ENCODE measurements at regions not wholly inside any gene's neighbourhood (a gene's known extent, or its start where the extent isn't known, plus 50 kb on each side); places are given as distances from the start of the nearest gene placed in this dataset.

DNA sequence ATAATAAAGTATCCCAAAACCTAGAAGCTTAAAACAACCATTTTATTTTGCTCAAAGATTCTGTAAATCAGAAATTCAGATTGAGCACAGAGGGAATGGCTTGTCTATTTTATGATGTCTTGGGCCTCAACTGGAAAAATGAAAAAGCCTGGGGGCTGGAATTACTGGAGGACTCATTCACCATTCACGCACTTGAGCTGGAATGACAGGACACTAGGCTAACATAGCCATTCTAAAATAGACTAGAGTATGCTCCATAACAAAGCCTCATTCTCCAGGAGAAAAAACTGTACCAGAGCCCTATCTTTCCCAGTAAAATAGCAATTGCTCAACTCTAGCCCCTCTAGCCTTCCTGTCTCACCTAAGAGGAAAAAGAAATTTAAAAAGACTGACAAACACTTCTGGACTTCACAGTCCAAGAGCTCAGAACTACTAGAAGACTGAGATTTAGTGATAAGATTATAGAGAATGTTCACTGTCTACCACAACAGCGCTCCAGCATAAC is 145.4 kb upstream of the BTBD3 start:
- WGBS (ENCODE audit: insufficient coverage, insufficient replicate concordance, low lambda C conversion rate, missing lambda C conversion rate): 20% methylated on average over 2 of the region's 2 CpGs
- no peaks in the 10 kb centered on the region for H3K36me3 ChIP-seq (ENCODE audit: control insufficient read depth in 2 of 2, insufficient read depth in 2 of 2, low read length in 1 of 2)
- ATAC-seq (no peak), FAIRE-seq (no peak), DNase-seq (ENCODE audit: low read depth, low spot score) (no peak)
- H2AFZ ChIP-seq (ENCODE audit: control insufficient read depth, low read depth, low read length): no peak overlapping the region
- RAD21 ChIA-PET (ENCODE audit: unreplicated experiment): no interaction called here
- H3K79me2 ChIP-seq (ENCODE audit: control insufficient read depth, insufficient read depth, low read length): no peaks in the 10 kb centered on the region
- no peak overlapping the region for H3K9ac ChIP-seq (ENCODE audit: control insufficient read depth, insufficient read depth, low read length)
- H3K27ac ChIP-seq (ENCODE audit: control insufficient read depth, insufficient read depth): no peak overlapping the region
- no peaks in the 10 kb centered on the region for H3K27me3 ChIP-seq (replicated peaks in 1 of 2; ENCODE audit: control insufficient read depth in 2 of 2, insufficient read depth in 2 of 2, low read length in 1 of 2)
- CTCF ChIA-PET: no interaction called here
- no peaks in the 10 kb centered on the region for H3K4me1 ChIP-seq (ENCODE audit: control insufficient read depth, insufficient read depth, low read length)
- no peaks in the 10 kb centered on the region for H3K9me3 ChIP-seq (replicated peaks; ENCODE audit: control insufficient read depth, insufficient read depth, low read length)
- H4K20me1 ChIP-seq (ENCODE audit: control insufficient read depth, insufficient read depth): no peaks in the 10 kb centered on the region
- POLR2A ChIA-PET: no interaction called here
- no peak overlapping the region for H3K4me2 ChIP-seq (ENCODE audit: control insufficient read depth, insufficient read depth)
- TF ChIP-seq, protein P1, sequence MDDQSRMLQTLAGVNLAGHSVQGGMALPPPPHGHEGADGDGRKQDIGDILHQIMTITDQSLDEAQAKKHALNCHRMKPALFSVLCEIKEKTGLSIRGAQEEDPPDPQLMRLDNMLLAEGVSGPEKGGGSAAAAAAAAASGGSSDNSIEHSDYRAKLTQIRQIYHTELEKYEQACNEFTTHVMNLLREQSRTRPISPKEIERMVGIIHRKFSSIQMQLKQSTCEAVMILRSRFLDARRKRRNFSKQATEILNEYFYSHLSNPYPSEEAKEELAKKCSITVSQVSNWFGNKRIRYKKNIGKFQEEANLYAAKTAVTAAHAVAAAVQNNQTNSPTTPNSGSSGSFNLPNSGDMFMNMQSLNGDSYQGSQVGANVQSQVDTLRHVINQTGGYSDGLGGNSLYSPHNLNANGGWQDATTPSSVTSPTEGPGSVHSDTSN (IDR thresholded peaks at IDR 0.05; ENCODE audit: insufficient replicate concordance, low read depth, low read length): no peak
- TF ChIP-seq ATF7 (IDR thresholded peaks at IDR 0.05; ENCODE audit: low read depth) (no peak), NR2C1 (IDR thresholded peaks at IDR 0.05) (no peak)
- TF ChIP-seq, protein P2, sequence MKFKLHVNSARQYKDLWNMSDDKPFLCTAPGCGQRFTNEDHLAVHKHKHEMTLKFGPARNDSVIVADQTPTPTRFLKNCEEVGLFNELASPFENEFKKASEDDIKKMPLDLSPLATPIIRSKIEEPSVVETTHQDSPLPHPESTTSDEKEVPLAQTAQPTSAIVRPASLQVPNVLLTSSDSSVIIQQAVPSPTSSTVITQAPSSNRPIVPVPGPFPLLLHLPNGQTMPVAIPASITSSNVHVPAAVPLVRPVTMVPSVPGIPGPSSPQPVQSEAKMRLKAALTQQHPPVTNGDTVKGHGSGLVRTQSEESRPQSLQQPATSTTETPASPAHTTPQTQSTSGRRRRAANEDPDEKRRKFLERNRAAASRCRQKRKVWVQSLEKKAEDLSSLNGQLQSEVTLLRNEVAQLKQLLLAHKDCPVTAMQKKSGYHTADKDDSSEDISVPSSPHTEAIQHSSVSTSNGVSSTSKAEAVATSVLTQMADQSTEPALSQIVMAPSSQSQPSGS (IDR thresholded peaks at IDR 0.05; ENCODE audit: low read length): no peak
- intact Hi-C loops (cut with micrococcal nuclease; ENCODE audit: unreplicated experiment): no loop called here
- SMC1A ChIA-PET (ENCODE audit: uncharacterized antibody, unreplicated experiment): no interaction called here
- in situ Hi-C loops (cut with MboI): no loop called here
- no TSS peak for BruUV-seq (replicated peaks)
- no peak overlapping the region for H3K4me3 ChIP-seq

GRCh38 chr20:11776687-11777086 is 141.0 kb upstream of the BTBD3 start:
- TF ChIP-seq RUNX3 (IDR thresholded peaks at IDR 0.05; ENCODE audit: low read length) (no peak), IKZF1 (conservative IDR thresholded peaks at IDR 0.05) (no peak), SP1 (IDR thresholded peaks at IDR 0.05; ENCODE audit: low read depth, low read length) (no peak)
- TF ChIP-seq, protein P3, sequence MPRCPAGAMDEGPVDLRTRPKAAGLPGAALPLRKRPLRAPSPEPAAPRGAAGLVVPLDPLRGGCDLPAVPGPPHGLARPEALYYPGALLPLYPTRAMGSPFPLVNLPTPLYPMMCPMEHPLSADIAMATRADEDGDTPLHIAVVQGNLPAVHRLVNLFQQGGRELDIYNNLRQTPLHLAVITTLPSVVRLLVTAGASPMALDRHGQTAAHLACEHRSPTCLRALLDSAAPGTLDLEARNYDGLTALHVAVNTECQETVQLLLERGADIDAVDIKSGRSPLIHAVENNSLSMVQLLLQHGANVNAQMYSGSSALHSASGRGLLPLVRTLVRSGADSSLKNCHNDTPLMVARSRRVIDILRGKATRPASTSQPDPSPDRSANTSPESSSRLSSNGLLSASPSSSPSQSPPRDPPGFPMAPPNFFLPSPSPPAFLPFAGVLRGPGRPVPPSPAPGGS (IDR thresholded peaks at IDR 0.05; ENCODE audit: borderline replicate concordance, insufficient read depth, low read depth, low read length, poor library complexity, severe bottlenecking): no peak
- H4K20me1 ChIP-seq (ENCODE audit: control insufficient read depth, insufficient read depth): no peaks in the 10 kb centered on the region
- no peak overlapping the region for H3K9ac ChIP-seq (ENCODE audit: control insufficient read depth, insufficient read depth, low read length)
- H3K79me2 ChIP-seq (ENCODE audit: control insufficient read depth, insufficient read depth, low read length): no peaks in the 10 kb centered on the region
- no peak overlapping the region for H3K27ac ChIP-seq (ENCODE audit: control insufficient read depth, insufficient read depth)
- ChIA-PET POLR2A (no interaction called here), RAD21 (ENCODE audit: unreplicated experiment) (no interaction called here), CTCF (no interaction called here), SMC1A (ENCODE audit: uncharacterized antibody, unreplicated experiment) (no interaction called here)
- ATAC-seq: no peak
- H3K27me3 ChIP-seq (replicated peaks in 1 of 2; ENCODE audit: control insufficient read depth in 2 of 2, insufficient read depth in 2 of 2, low read length in 1 of 2): no peaks in the 10 kb centered on the region
- H3K9me3 ChIP-seq (replicated peaks; ENCODE audit: control insufficient read depth, insufficient read depth, low read length): no peaks in the 10 kb centered on the region
- FAIRE-seq: no peak
- BruUV-seq (replicated peaks): no TSS peak
- DNase-seq (ENCODE audit: low read depth, low spot score): no peak
- H3K4me3 ChIP-seq: no peak overlapping the region
- no peak overlapping the region for H2AFZ ChIP-seq (ENCODE audit: control insufficient read depth, low read depth, low read length)
- intact Hi-C loops (cut with micrococcal nuclease; ENCODE audit: unreplicated experiment) (no loop called here), in situ Hi-C loops (cut with MboI) (no loop called here)
- H3K4me1 ChIP-seq (ENCODE audit: control insufficient read depth, insufficient read depth, low read length): no peaks in the 10 kb centered on the region
- 40% methylated on average over 2 of the region's 2 CpGs for WGBS (ENCODE audit: insufficient coverage, insufficient replicate concordance, low lambda C conversion rate, missing lambda C conversion rate)
- no peak overlapping the region for H3K4me2 ChIP-seq (ENCODE audit: control insufficient read depth, insufficient read depth)
- no peaks in the 10 kb centered on the region for H3K36me3 ChIP-seq (ENCODE audit: control insufficient read depth in 2 of 2, insufficient read depth in 2 of 2, low read length in 1 of 2)

All from GM12878 (cell line).